HG02840 (cell line): ENCODE measurements at regions not wholly inside any gene's neighbourhood (a gene's known extent, or its start where the extent isn't known, plus 50 kb on each side); places are given as distances from the start of the nearest gene placed in this dataset.
"Not testable (repeated sequence)": the region's sequence is repeated elsewhere in the genome, so short reads cannot be mapped to it uniquely, and the experiment has no call there.

Experiments used
- ATAC-seq: cut with Tn5 transposase; IDR thresholded peaks from one replicate; pipeline ENCODE4 v1.9.1; 2021; ENCODE audit warnings: mild to moderate bottlenecking, moderate library complexity, moderate number of reproducible peaks; ENCODE audit not compliant: unreplicated experiment, low FRiP score

DNA sequence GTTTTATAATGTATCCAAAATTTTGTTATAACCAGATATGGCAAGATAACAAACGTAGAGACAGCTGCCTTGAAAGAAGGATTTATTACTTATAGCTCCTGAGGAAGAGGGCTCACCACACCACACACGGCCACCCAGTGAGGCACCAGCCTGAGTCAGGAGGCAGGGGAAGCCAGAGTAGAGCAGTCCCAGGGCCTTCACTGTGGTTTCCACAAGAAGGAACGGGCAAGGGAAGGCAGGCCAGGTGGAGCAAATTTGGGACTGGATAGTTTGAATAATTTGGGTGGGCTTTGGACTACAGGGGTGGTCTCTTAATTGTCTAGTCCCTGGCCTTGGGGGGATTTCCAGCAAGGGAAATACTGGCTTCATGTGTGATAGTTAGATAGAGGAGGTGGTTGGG lies 72.5 kb downstream of the RRAGC start:
- no peak for ATAC-seq

DNA sequence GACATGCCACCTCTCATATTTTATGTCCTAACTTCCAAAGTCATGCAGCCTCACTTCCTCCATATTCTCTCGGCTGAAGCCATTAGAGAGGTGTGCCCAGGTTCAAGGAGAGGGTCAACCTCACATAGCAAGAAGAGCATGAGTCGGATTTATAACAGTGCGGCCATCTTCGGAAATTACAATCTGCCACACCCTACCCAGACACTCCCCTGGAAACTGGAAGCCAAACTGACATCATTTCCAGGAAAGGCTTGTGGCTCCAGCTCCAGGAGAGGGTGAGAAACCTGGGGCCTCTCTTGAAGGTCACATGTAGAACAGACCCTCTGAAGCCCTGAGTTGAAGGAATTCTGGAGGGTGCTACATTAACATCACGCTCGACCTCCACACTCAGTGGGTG lies 73.5 kb downstream of the RRAGC start:
- ATAC-seq, result no peak

DNA sequence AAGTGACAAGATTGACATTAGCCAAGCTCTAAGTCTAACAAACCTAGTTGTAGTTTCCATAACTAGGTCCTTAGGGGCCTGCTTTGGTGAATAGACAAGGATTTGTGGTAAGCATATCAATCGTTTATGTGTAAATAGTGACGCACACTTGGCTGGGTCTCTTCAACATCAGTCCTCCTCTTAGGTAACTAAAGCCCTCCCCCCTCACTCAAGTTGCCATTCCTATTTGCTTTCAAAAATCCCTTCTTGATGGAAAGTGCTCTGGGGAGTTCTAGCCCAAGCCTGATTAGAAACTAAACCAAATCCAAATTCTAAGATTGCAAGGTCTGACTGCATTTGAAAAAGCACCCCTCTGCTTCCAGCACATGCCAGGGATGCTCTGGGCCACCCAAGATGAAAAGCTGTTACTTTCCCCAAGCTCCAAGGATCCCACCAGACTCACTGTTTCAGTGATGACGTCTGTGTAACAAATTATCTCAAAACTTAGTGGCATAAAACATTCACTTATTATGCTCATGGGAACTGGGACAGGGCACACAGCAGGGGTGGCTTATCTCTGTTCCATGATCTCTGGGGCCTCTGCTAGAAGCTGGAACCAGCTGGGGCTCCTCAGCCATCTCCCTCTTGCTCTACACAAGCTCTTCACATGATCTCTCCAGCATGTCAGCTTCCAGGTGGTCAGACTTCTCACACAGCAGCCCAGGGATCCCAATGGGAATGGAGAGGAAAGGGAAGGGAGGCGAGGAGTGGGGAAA lies 74.1 kb downstream of the RRAGC start:
- ATAC-seq, result no peak

DNA sequence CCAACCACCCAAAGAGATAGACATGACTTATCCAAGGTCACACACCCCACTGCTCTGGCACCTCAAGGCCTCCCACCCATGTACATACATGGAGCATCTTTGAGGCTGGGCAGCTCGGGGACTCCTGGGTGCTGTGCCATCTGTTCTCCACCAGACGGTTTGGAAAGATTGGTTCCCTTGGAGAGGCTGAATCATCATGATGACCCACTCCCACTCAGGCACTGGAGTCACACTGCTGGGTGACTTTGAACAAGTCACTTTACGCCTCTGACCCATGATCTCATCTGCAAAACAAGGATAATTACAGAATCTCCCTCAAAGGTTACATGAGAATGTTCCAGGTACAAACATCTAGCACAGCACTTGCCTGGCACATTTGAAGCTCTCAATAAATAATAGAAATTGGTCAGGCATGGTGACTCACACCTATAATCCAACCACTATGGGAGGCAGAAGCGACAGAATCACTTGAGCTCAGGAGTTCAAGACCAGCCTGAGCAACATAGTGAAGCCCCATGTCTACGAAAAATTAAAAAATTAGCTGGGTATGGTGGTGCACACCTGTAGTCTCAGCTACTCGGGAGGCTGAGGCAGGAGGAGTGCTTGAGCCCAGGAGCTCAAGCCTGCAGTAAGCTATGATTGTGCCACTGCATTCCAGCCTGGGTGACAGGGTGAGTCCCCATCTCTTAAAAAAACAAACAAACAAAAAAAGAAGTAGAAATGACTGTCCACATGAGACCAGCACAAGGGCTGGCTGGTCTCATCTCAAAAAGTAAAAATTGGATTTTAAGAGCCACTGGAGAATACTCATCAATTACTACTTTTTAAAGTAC lies 74.9 kb downstream of the RRAGC start:
- no peak for ATAC-seq

DNA sequence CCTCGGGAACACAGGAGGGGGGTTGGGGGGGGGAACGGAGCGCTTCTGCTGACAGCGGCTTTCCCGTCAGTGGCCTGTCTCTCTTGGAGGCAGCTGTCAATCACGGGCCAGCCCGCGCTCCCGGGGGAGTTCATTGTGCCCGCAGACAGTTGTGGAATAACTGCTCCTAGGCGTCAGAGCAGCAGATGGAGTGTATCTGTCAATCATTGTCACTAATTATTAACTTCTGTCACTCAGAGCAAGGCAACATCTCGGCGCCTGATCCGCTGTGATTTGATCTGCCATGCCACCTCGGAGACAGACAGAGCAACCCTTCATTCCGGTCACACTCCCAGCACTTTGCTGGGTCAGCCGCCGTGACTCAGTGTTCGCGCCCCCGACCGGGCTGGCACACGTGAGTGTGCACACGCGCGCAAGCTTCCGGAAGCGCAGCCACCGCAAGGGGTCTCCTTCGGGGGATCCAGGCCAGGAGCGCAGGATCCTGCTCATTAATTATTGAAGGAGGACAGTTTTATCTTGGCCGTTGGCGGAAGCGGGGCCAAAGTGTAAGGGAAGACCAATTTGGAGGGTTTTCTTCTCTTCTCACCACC lies 75.8 kb downstream of the RRAGC start:
- ATAC-seq, result no peak

DNA sequence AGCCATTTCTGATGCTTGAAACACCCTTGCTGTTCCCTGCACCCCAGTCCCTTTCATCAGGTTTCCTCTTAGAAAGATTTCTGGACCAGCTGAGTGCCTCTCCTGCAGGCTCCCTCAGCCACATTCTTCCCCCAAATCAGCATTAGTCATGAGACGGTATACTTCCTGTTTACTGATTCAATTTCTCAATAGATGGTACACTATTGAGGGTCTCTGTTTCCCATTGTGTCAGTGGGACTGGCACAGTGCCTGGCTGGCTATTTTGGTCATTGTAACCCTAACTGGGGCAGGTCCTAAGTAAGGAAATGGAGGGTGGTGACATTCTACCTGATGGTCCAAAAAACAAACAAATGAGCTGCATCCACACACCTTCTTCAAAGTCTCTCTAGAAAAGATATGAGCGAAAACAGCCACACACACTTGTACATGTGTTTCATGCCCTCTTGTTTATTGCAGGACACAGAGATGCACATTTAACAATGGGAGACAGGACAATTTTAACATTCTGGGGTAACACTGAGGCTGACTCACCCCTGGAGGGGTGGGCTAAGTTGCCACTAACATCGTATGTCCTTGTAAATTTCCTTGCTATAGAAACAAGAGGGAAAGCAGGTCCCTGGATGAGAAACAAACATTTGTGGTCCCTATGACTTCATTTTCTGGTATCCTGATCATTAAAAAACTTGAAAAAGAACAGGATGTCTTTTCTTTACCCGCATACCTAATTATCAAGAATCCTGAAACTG lies 77.5 kb downstream of the RRAGC start:
- ATAC-seq, result no peak

DNA sequence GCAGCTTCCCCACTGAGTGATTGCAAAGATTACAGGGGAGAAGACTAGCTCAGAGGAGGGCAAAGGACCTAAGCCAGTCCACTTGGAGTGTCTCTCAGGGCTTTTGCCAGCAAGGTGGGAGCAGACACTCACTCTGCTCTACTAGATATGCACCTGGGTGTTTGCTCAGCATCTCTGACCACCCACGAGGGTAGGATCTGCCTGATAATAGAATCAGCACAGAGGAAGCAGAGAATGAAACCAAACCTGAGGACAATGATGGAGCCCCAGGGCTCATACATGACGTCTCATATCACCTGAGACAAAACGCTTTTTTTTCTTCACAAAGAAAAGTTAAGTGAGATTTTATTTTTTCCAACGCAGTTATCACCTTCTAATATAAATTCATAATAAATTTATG lies 79.4 kb downstream of the RRAGC start:
- no peak for ATAC-seq

DNA sequence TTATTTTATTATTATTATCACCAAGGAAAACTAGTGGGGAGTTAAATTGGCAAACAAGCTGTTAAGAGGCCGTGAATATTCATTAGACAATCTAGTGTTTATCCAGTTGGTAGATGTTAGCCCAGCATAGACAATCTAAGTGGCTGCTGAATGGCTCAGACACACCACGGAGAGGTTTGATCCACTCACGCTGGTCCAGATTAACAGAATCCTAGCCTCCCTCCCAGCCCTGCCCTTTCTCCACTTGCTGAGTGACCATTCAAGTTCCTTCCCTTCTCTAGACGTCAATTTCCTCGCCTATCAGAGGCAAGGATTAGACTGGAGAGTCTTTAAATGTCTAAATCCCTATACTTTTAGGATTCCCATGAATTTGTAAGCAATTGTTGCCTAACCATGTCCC lies 80.1 kb downstream of the RRAGC start:
- no peak for ATAC-seq

DNA sequence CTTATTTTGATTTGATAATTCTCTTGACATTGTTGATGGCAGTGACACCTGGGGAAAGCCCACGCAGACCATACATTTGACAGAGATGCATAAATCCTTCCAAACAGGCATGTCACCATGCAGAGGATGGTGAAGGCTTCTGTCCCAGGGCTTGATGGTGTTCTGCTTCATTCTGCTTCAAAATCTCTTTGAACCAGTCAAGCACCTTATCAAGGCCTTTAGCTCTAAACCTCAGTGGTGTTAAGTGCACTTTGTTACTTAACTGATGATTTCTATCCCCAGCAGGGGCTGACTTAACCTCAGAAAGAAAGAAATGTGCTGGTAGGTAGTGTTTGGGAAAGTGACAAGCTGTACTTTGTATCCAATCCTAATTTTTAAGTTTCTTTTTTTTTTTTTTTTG lies 81.1 kb downstream of the RRAGC start:
- ATAC-seq, result no peak

DNA sequence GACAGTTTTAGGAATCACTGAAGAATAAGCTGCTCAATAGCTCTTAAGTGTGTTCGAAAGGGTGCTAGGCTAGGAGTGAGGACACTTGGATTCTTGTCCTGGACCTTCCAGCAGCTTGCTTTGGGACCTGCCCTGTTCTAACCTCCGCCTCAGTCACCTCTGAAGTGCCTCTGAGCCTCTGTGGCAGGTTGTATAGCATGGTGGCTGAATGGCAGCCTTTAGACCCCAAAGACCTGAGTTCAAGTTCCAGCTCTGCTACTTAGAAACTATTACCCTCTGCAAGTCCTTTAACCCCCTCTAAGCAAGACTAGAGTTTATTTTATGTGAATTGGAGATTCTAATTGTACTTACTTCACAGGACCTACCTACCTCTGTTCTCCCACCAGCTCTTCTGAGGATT lies 81.5 kb downstream of the RRAGC start:
- ATAC-seq, result no peak

DNA sequence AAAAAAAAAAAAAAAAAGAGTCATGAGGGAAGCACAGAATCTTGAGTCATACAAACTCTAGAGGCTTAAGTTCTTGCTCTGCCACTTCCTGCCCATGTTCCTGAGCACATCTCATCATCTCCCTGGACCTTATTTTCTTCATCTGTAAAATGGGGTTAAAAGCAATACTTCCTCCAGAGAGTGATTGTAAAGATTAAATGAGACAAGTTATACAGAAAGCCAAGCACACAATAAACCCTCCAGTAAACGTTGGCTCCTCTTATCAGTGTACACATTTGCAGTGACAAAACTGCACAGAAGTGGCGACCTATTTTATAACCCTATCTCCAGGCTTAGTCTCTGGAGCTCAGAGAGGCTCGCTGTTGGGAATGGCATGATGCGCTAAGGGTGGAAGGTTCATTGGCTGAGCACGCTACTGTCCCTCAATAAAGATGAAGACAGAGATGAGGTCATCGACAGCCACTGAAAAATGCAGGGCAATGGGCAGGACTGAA lies 82.1 kb downstream of the RRAGC start:
- no peak for ATAC-seq

DNA sequence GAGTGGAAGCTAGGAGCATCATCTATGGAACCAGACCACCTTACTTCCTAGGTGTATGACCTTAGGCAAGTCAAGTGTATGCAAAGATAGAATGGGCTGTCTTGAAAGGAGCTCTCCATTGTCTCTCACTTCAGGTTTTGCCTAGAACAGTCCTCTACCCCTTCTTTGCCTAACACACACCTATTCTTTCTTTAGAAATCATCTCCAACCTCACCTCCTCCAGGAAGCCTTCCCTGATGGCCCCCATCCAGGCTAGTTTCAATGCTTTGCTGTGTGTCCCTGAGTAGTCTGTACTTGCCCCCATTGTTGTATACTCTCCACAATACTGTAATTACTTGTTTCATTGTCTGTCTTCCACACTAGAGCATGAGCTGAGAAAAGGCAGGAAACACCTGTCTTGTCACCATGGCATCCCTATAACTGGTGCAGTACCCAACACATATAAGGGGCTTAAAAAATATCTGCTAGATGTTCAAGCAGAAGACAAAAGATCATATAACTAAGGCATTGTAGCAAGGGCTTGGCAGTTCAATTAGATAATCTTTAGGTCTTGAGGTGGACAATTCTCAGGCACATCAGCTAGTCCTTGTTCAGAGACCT lies 83.0 kb downstream of the RRAGC start:
- no peak for ATAC-seq

DNA sequence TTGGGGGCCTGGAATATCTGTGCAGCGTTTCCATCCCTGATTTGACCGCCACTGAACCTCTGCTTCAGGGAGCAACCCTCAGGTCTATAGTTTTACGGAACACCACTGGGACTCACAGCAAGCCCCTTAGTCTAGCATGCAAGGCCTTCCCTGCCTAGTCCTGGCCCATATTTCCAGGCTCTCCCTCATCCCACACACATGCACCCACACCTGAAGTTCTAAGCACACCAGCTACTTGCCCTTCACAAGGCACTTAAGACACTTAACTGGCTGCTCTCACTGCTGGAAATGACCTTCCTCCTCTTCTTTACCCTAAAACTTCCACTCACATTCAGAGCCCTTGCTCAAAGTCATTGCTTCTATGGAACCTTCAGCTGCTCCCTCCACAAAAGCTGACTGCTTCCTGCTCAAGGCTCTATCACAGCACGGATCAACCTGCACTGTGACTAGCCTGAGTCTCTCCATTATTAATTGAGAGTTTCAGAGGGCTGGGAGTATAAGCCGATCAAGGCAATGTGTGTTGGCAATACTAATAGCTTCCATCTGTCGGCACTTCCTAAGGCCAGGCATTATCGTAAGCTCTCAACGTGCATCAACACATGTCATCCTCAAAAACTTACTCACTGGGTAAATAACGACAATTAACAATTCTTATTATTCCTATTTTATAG lies 84.3 kb downstream of the RRAGC start:
- ATAC-seq, result no peak

DNA sequence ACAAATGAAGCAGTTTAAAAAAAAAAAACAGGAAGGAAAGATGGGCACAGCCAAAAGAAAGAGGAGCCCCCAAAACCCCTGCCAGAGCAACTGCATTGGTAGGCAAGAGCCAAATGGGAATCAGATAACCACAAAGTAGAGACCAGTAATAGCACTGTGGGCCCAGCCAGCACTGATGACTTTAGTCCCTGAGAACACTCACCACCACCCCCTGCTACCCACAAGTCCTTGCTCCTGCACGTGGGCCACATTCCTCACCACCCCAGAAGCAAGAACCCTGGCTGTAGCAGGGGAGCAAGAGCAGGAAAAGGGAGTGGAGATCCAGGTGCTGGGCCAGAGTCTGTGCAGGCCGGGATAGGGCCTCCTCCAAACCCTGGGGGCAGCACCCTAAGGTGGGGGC lies 86.1 kb downstream of the RRAGC start:
- no peak for ATAC-seq

DNA sequence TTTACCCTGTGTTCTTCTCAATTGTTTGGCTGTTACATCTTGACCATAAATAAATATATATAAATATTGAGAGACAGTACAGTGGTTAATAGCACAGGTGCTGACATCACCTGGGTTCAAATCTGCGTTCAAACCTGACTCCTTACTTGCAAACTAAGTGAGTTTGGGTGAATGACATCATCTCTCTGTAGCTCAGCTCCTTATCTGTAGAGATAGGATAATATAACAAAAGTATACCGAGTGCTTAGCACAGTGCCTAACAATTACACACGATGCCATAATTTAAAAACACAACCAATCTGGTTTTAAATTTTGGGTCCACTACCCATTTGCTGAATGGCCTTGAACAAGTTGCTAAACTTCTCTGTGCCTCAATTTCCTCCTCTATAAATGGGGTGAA lies 86.6 kb downstream of the RRAGC start:
- ATAC-seq, result no peak

DNA sequence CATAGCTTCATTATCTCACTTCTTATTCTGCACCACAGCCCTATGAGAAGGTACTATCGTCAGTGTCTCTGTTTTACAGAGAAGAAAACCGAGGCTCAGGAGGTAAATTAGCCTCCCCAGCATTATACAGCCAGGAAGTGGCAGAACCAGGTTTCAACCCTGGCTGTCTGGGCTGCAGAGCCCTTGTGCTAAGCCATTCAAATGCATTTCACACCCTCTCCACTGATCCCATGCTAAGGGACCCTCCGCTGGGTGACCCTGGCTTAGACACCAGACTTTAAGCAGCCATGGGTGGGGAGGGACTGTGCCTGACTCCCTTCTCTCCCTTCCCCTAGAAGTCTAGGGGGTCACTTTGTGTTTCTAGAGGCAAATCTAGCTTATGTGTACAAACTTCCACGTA lies 87.5 kb downstream of the RRAGC start:
- ATAC-seq, result no peak

DNA sequence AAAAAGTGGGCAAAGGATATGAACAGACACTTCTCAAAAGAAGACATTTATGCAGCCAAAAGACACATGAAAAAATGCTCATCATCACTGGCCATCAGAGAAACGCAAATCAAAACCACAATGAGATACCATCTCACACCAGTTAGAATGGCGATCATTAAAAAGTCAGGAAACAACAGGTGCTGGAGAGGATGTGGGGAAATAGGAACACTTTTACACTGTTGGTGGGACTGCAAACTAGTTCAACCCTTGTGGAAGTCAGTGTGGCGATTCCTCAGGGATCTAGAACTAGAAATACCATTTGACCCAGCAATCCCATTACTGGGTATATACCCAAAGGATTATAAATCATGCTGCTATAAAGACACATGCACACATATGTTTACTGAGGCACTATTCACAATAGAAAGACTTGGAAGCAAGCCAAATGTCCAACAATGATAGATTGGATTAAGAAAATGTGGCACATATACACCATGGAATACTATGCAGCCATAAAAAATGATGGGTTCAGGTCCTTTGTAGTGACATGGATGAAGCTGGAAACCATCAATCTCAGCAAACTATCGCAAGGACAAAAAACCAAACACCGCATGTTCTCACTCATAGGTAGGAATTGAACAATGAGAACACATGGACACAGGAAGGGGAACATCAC lies 88.9 kb downstream of the RRAGC start:
- ATAC-seq, result not testable (repeated sequence)

DNA sequence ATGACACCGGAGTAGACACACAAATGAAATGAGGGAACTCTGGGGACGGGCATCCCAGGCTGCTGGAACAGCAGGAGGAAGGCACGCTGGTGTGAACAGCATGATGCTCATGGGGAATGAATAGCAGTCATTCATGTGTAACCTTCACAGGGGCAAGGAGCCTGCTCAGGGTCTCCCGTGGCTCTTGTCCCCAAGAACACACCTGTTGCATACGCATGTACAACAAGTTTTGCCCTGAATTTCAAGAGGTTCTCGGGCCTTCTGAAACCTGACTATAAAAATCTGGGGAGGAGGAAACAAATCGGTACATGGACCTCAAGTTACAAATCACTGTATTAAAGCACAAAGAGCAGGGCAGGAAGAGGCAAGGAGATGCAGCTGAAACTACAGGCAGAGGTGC lies 93.4 kb downstream of the RRAGC start:
- ATAC-seq, result no peak

DNA sequence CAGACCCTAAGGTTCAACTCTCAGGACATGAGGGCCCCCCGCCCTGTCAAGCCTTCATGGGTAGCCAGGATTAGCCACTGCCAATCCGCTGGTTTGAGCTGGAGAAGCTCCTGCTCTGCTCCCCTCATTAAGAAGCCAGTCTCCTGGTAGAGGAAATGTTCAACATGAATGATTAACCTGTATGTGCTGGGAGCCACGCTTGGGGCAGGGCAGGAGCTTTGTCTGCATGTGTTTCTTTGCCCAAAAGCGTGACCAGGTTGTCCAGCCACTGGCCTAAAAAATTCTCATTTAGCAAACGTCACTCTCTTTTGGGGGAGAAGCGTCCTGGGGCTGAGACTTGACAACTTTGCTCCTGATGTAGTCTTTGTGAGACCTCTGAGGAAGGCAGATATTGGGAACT lies 96.5 kb downstream of the RRAGC start:
- ATAC-seq, result no peak
